ENCODE measurements at regions not wholly inside any gene's neighbourhood (a gene's known extent, or its start where the extent isn't known, plus 50 kb on each side); places are given as distances from the start of the nearest gene placed in this dataset.

GRCh38 chr11:8800520-8801110 is 110.4 kb upstream of the AKIP1 start:
- DNase-seq = peak; percentile 7

GRCh38 chr11:8801121-8801520 is 109.9 kb upstream of the AKIP1 start:
- DNase-seq = no peak

GRCh38 chr11:8802251-8802650 is 108.7 kb upstream of the AKIP1 start:
- DNase-seq = peak; percentile 57

- no peak for DNase-seq
Measured at GRCh38 chr11:8803973-8804372, 107.0 kb upstream of the AKIP1 start.

GRCh38 chr11:8805296-8805695 is 105.7 kb upstream of the AKIP1 start:
- peak; percentile 23 for DNase-seq

- no peak for DNase-seq
Measured at GRCh38 chr11:8806974-8807373, 104.0 kb upstream of the AKIP1 start.

GRCh38 chr11:8807544-8808225 is 103.3 kb upstream of the AKIP1 start:
- no peak for DNase-seq

- DNase-seq = no peak
Measured at GRCh38 chr11:8808226-8808585, 102.8 kb upstream of the AKIP1 start.

- no peak for DNase-seq
Measured at GRCh38 chr11:8809241-8809938, 101.6 kb upstream of the AKIP1 start.

- no peak for DNase-seq
Measured at GRCh38 chr11:8809939-8810539, 101.0 kb upstream of the AKIP1 start.

GRCh38 chr11:8810540-8811301 is 100.3 kb upstream of the AKIP1 start:
- peak; percentile 35 for DNase-seq

- no peak for DNase-seq
Measured at GRCh38 chr11:8811571-8811970, 99.4 kb upstream of the AKIP1 start.

GRCh38 chr11:8812438-8812837 is 98.6 kb upstream of the AKIP1 start:
- DNase-seq = peak; percentile 93

GRCh38 chr11:8813658-8814057 is 97.3 kb upstream of the AKIP1 start:
- DNase-seq = peak; percentile 77

GRCh38 chr11:8814209-8814922 is 96.6 kb upstream of the AKIP1 start:
- DNase-seq = no peak

- no peak for DNase-seq
Measured at GRCh38 chr11:8814923-8815240, 96.1 kb upstream of the AKIP1 start.

- DNase-seq = no peak
Measured at GRCh38 chr11:8818421-8818820, 92.6 kb upstream of the AKIP1 start.

GRCh38 chr11:8820401-8820800 is 90.6 kb upstream of the AKIP1 start:
- DNase-seq = no peak

GRCh38 chr11:8822469-8822868 is 88.5 kb upstream of the AKIP1 start:
- no peak for DNase-seq

GRCh38 chr11:8823174-8823742 is 87.7 kb upstream of the AKIP1 start:
- DNase-seq = no peak

GRCh38 chr11:8826139-8826786 is 84.7 kb upstream of the AKIP1 start:
- DNase-seq = no peak

All from MV-4-11 (cell line).